OCI-LY7 (cell line): ENCODE measurements at regions not wholly inside any gene's neighbourhood (a gene's known extent, or its start where the extent isn't known, plus 50 kb on each side); places are given as distances from the start of the nearest gene placed in this dataset.

Experiments
- BruUV-seq: library from RNA; stranded (reverse); fragments of 400-500 nt; replicated peaks from 2 replicates; lab custom pipeline; 2021; lab: Mats Ljungman, UMichigan
- CTCF ChIA-PET: fragments of 300-600 bp; sonication (Branson Sonifier 250); formaldehyde crosslinking; loops from one replicate; lab custom pipeline; 2022; ENCODE audit warnings: antibody characterized with exemption; ENCODE audit not compliant: unreplicated experiment; lab: Charles Lee
- POLR2A ChIA-PET: fragments of 300-600 bp; sonication (Branson Sonifier 250); formaldehyde crosslinking; loops from one replicate; lab custom pipeline; 2022; ENCODE audit warnings: antibody characterized with exemption; lab: Charles Lee
- DNase-seq: peaks from one replicate; pipeline ENCODE4 v3.0.0-alpha.2; 2015; ENCODE audit warnings: low spot score
- H2AFZ ChIP-seq: fragments of 200-600 bp; sonication (generic), shearing (Covaris generic); 2 replicates; pipeline ENCODE4 v1.6.1; 2014; ENCODE audit warnings: mild to moderate bottlenecking, antibody characterized with exemption, low read length, moderate library complexity
- H3K27ac ChIP-seq: fragments of 200-600 bp; sonication (generic); 2 replicates; pipeline ENCODE4 v1.5.1; 2014; ENCODE audit warnings: mixed run types, low read depth, mild to moderate bottlenecking, moderate library complexity, low read length, inconsistent platforms; ENCODE audit not compliant: poor library complexity, severe bottlenecking
- H3K36me3 ChIP-seq: fragments of 200-600 bp; sonication (generic); 2 replicates; pipeline ENCODE4 v1.6.1; 2014; ENCODE audit warnings: mild to moderate bottlenecking, antibody characterized with exemption, low read length, moderate library complexity, mixed read lengths; ENCODE audit not compliant: insufficient read depth
- H3K4me1 ChIP-seq: fragments of 200-600 bp; sonication (generic); 2 replicates; pipeline ENCODE4 v1.5.1; 2014; ENCODE audit warnings: mild to moderate bottlenecking, low read length; ENCODE audit not compliant: insufficient read depth, poor library complexity, severe bottlenecking
- H3K4me2 ChIP-seq: fragments of 200-600 bp; sonication (generic); 2 replicates; pipeline ENCODE4 v1.6.1; 2014; ENCODE audit warnings: mild to moderate bottlenecking, low read length
- H3K4me3 ChIP-seq: fragments of 200-600 bp; sonication (generic); 2 replicates; pipeline ENCODE4 v1.5.1; 2014; ENCODE audit warnings: mild to moderate bottlenecking, low read depth, low read length; ENCODE audit not compliant: poor library complexity, severe bottlenecking
- H3K79me2 ChIP-seq: fragments of 200-600 bp; sonication (generic); 2 replicates; pipeline ENCODE4 v1.6.1; 2016; ENCODE audit warnings: low read depth, mild to moderate bottlenecking, low read length, moderate library complexity, mixed read lengths; ENCODE audit not compliant: insufficient read depth
- H3K9me2 ChIP-seq: fragments of 200-600 bp; sonication (generic); 2 replicates; pipeline ENCODE4 v1.6.1; 2016; ENCODE audit warnings: mild to moderate bottlenecking, low read length, mixed read lengths; ENCODE audit not compliant: insufficient read depth
- H3K9me3 ChIP-seq: fragments of 200-600 bp; sonication (generic); 2 replicates; pipeline ENCODE4 v1.6.1; 2014; ENCODE audit warnings: mild to moderate bottlenecking, mixed run types, low read length, mixed read lengths
- H4K20me1 ChIP-seq: fragments of 200-600 bp; sonication (generic); 2 replicates; pipeline ENCODE4 v1.6.1; 2014; ENCODE audit warnings: mild to moderate bottlenecking, antibody characterized with exemption, low read length, moderate library complexity, mixed read lengths; ENCODE audit not compliant: insufficient read depth
- CTCF ChIP-seq: fragments of 200-600 bp; sonication (generic); conservative IDR thresholded peaks from 2 replicates; pipeline ENCODE4 v1.5.1; 2014; ENCODE audit warnings: mild to moderate bottlenecking, antibody characterized with exemption, low read length, moderate library complexity, mixed read lengths
- EZH2phosphoT487 ChIP-seq: fragments of 200-600 bp; sonication (generic); IDR thresholded peaks from 2 replicates; pipeline ENCODE4 v1.6.1; 2018; ENCODE audit warnings: low read depth, borderline replicate concordance, mild to moderate bottlenecking, mixed run types, antibody characterized with exemption, low read length, moderate library complexity, mixed read lengths
- intact Hi-C: fragments of 100-400 bp; cut with micrococcal nuclease; formaldehyde crosslinking; loops from one replicate; pipeline ENCODE4 v1.10.0; 2022; ENCODE audit not compliant: unreplicated experiment

GRCh38 chr14:53553221-53553620 lies 400.1 kb upstream of the DDHD1 start:
- Histone ChIP-seq H3K4me2 (no peak overlapping the region), H3K4me1 (no peaks in the 10 kb centered on the region), H3K9me2 (no peaks in the 10 kb centered on the region), H3K36me3 (no peaks in the 10 kb centered on the region), H4K20me1 (no peaks in the 10 kb centered on the region), H3K79me2 (no peaks in the 10 kb centered on the region), H2AFZ (no peak overlapping the region), H3K4me3 (no peak overlapping the region), H3K27ac (no peak overlapping the region), H3K9me3 (no peaks in the 10 kb centered on the region)
- no peak for DNase-seq
- TF ChIP-seq EZH2phosphoT487 (no peak), CTCF (no peak)
- intact Hi-C loops: no loop called here
- BruUV-seq: no TSS peak
- ChIA-PET POLR2A (interaction anchor here (0.7 to 0.9 kb wide), 2 partner anchors 61 to 354 kb away, joined by 3 read pairs; no protein-coding TSS in a partner anchor), CTCF (no interaction called here)

- Histone ChIP-seq H3K4me2 (no peak overlapping the region), H3K4me3 (no peak overlapping the region), H2AFZ (no peak overlapping the region), H3K4me1 (no peaks in the 10 kb centered on the region), H3K9me2 (no peaks in the 10 kb centered on the region), H3K79me2 (no peaks in the 10 kb centered on the region), H3K27ac (no peak overlapping the region), H3K36me3 (no peaks in the 10 kb centered on the region), H3K9me3 (no peaks in the 10 kb centered on the region), H4K20me1 (no peaks in the 10 kb centered on the region)
- DNase-seq: no peak
- ChIA-PET CTCF (no interaction called here), POLR2A (no interaction called here)
- BruUV-seq: no TSS peak
- intact Hi-C loops: no loop called here
- TF ChIP-seq CTCF (no peak), EZH2phosphoT487 (no peak)
Observed at GRCh38 chr14:53551862-53552261, 398.7 kb upstream of the DDHD1 start.

GRCh38 chr14:53550776-53551175 lies 397.7 kb upstream of the DDHD1 start:
- no TSS peak for BruUV-seq
- no peak overlapping the region for H2AFZ ChIP-seq
- no peak overlapping the region for H3K4me2 ChIP-seq
- no peaks in the 10 kb centered on the region for H3K36me3 ChIP-seq
- DNase-seq: no peak
- no peaks in the 10 kb centered on the region for H3K4me1 ChIP-seq
- no peaks in the 10 kb centered on the region for H3K79me2 ChIP-seq
- no peaks in the 10 kb centered on the region for H3K9me3 ChIP-seq
- TF ChIP-seq EZH2phosphoT487 (no peak), CTCF (no peak)
- H3K27ac ChIP-seq: no peak overlapping the region
- H4K20me1 ChIP-seq: no peaks in the 10 kb centered on the region
- intact Hi-C loops: no loop called here
- H3K4me3 ChIP-seq: no peak overlapping the region
- CTCF ChIA-PET: no interaction called here
- H3K9me2 ChIP-seq: no peaks in the 10 kb centered on the region
- POLR2A ChIA-PET: no interaction called here
